ENCODE measurements at regions not wholly inside any gene's neighbourhood (a gene's known extent, or its start where the extent isn't known, plus 50 kb on each side); places are given as distances from the start of the nearest gene placed in this dataset.

DNA sequence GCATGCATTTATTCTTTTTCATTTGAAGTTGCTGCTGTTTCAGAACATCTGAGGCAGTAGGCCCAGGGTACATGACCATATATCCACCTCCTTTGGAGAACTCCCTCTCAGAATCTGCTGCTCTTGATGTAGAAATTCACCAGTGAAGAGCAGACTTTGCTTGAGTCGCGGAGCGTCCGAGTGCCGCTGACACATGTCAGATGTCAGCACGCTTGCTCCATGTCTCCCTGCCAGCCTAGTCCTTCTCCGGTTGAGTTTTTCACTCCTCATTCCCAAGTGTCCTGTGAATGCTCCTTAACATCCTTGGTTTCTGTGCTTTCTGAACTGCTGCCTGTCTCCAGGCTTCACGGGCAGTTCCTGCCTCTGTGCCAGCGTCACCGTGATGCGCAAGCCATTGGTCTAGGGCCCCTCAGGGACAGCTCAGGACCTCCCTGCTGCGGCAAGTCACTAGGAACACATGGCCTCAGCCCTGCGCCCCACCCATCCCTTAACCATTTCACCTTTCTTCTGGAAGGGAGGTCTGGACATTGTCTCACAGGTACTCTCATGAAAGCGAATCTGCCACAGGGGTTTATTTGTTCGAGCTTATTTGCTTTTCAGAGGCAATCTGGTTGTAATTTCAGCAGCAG, 93.1 kb upstream of the RBPJ start (continued):
- TF ChIP-seq, protein P1, sequence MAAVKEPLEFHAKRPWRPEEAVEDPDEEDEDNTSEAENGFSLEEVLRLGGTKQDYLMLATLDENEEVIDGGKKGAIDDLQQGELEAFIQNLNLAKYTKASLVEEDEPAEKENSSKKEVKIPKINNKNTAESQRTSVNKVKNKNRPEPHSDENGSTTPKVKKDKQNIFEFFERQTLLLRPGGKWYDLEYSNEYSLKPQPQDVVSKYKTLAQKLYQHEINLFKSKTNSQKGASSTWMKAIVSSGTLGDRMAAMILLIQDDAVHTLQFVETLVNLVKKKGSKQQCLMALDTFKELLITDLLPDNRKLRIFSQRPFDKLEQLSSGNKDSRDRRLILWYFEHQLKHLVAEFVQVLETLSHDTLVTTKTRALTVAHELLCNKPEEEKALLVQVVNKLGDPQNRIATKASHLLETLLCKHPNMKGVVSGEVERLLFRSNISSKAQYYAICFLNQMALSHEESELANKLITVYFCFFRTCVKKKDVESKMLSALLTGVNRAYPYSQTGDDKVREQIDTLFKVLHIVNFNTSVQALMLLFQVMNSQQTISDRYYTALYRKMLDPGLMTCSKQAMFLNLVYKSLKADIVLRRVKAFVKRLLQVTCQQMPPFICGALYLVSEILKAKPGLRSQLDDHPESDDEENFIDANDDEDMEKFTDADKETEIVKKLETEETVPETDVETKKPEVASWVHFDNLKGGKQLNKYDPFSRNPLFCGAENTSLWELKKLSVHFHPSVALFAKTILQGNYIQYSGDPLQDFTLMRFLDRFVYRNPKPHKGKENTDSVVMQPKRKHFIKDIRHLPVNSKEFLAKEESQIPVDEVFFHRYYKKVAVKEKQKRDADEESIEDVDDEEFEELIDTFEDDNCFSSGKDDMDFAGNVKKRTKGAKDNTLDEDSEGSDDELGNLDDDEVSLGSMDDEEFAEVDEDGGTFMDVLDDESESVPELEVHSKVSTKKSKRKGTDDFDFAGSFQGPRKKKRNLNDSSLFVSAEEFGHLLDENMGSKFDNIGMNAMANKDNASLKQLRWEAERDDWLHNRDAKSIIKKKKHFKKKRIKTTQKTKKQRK (IDR thresholded peaks at IDR 0.05; ENCODE audit: low read depth, low read length): no peak
- TF ChIP-seq, protein P2, sequence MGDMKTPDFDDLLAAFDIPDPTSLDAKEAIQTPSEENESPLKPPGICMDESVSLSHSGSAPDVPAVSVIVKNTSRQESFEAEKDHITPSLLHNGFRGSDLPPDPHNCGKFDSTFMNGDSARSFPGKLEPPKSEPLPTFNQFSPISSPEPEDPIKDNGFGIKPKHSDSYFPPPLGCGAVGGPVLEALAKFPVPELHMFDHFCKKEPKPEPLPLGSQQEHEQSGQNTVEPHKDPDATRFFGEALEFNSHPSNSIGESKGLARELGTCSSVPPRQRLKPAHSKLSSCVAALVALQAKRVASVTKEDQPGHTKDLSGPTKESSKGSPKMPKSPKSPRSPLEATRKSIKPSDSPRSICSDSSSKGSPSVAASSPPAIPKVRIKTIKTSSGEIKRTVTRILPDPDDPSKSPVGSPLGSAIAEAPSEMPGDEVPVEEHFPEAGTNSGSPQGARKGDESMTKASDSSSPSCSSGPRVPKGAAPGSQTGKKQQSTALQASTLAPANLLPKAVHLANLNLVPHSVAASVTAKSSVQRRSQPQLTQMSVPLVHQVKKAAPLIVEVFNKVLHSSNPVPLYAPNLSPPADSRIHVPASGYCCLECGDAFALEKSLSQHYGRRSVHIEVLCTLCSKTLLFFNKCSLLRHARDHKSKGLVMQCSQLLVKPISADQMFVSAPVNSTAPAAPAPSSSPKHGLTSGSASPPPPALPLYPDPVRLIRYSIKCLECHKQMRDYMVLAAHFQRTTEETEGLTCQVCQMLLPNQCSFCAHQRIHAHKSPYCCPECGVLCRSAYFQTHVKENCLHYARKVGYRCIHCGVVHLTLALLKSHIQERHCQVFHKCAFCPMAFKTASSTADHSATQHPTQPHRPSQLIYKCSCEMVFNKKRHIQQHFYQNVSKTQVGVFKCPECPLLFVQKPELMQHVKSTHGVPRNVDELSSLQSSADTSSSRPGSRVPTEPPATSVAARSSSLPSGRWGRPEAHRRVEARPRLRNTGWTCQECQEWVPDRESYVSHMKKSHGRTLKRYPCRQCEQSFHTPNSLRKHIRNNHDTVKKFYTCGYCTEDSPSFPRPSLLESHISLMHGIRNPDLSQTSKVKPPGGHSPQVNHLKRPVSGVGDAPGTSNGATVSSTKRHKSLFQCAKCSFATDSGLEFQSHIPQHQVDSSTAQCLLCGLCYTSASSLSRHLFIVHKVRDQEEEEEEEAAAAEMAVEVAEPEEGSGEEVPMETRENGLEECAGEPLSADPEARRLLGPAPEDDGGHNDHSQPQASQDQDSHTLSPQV (IDR thresholded peaks at IDR 0.05): no peak
- TF ChIP-seq, protein P3, sequence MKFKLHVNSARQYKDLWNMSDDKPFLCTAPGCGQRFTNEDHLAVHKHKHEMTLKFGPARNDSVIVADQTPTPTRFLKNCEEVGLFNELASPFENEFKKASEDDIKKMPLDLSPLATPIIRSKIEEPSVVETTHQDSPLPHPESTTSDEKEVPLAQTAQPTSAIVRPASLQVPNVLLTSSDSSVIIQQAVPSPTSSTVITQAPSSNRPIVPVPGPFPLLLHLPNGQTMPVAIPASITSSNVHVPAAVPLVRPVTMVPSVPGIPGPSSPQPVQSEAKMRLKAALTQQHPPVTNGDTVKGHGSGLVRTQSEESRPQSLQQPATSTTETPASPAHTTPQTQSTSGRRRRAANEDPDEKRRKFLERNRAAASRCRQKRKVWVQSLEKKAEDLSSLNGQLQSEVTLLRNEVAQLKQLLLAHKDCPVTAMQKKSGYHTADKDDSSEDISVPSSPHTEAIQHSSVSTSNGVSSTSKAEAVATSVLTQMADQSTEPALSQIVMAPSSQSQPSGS (IDR thresholded peaks at IDR 0.05; ENCODE audit: low read length): no peak
- TF ChIP-seq MYB (IDR thresholded peaks at IDR 0.05; ENCODE audit: borderline replicate concordance, low read depth, low read length) (no peak), JUNB (IDR thresholded peaks at IDR 0.05) (no peak), WRNIP1 (IDR thresholded peaks at IDR 0.05; ENCODE audit: borderline replicate concordance, low read depth, low read length) (no peak), TARDBP (IDR thresholded peaks at IDR 0.05; ENCODE audit: borderline replicate concordance) (no peak), ZZZ3 (IDR thresholded peaks at IDR 0.05; ENCODE audit: control insufficient read depth, insufficient read length, low read depth) (no peak), HDAC6 (IDR thresholded peaks at IDR 0.05; ENCODE audit: unreplicated experiment) (no peak)
- TF ChIP-seq, protein P4, sequence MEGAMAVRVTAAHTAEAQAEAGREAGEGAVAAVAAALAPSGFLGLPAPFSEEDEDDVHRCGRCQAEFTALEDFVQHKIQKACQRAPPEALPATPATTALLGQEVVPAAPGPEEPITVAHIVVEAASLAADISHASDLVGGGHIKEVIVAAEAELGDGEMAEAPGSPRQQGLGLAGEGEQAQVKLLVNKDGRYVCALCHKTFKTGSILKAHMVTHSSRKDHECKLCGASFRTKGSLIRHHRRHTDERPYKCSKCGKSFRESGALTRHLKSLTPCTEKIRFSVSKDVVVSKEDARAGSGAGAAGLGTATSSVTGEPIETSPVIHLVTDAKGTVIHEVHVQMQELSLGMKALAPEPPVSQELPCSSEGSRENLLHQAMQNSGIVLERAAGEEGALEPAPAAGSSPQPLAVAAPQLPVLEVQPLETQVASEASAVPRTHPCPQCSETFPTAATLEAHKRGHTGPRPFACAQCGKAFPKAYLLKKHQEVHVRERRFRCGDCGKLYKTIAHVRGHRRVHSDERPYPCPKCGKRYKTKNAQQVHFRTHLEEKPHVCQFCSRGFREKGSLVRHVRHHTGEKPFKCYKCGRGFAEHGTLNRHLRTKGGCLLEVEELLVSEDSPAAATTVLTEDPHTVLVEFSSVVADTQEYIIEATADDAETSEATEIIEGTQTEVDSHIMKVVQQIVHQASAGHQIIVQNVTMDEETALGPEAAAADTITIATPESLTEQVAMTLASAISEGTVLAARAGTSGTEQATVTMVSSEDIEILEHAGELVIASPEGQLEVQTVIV (IDR thresholded peaks at IDR 0.05; ENCODE audit: borderline replicate concordance, partially characterized antibody): no peak
- TF ChIP-seq, protein P5, sequence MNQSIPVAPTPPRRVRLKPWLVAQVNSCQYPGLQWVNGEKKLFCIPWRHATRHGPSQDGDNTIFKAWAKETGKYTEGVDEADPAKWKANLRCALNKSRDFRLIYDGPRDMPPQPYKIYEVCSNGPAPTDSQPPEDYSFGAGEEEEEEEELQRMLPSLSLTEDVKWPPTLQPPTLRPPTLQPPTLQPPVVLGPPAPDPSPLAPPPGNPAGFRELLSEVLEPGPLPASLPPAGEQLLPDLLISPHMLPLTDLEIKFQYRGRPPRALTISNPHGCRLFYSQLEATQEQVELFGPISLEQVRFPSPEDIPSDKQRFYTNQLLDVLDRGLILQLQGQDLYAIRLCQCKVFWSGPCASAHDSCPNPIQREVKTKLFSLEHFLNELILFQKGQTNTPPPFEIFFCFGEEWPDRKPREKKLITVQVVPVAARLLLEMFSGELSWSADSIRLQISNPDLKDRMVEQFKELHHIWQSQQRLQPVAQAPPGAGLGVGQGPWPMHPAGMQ (IDR thresholded peaks at IDR 0.05; ENCODE audit: borderline replicate concordance): no peak
